Left lung (tissue), 4 donors: ENCODE measurements at regions not wholly inside any gene's neighbourhood (a gene's known extent, or its start where the extent isn't known, plus 50 kb on each side); places are given as distances from the start of the nearest gene placed in this dataset.
A peak's percentile ranks its signal among the peaks of the same experiment; 100 is the strongest.
"Not testable (repeated sequence)": the region's sequence is repeated elsewhere in the genome, so short reads cannot be mapped to it uniquely, and the experiment has no call there.

Experiments
- ATAC-seq: fragments of 200-7000 bp; cut with Tn5 transposase; one replicate; pipeline ENCODE4 v1.9.1; 2020; ENCODE audit warnings: moderate library complexity
- DNase-seq, 4 donors: peaks; one replicate each; pipeline ENCODE4 v3.0.0-alpha.2; 2013 to 2020
- H3K27ac ChIP-seq, 2 donors: fragments of 200-600 bp; sonication (generic) in 1 of 2; one replicate each; pipeline versions ENCODE4 v1.5.0 to v1.8.0; 2020 to 2021
- H3K27me3 ChIP-seq, 2 donors: fragments of 200-600 bp; sonication (generic) in 1 of 2; one replicate each; pipeline versions ENCODE4 v1.5.0 to v1.8.0; 2020 to 2021
- H3K36me3 ChIP-seq, 2 donors: fragments of 200-600 bp; sonication (generic) in 1 of 2; one replicate each; pipeline versions ENCODE4 v1.5.0 to v1.8.0; 2020 to 2021
- H3K4me1 ChIP-seq, 2 donors: fragments of 200-600 bp; one replicate each; pipeline ENCODE4 v1.8.0; 2021
- H3K4me3 ChIP-seq, 2 donors: fragments of 200-600 bp; sonication (generic) in 1 of 2; one replicate each; pipeline versions ENCODE4 v1.5.0 to v1.8.0; 2020 to 2021; ENCODE audit warnings: mild to moderate bottlenecking in 1 of 2
- H3K9me3 ChIP-seq, 2 donors: fragments of 200-600 bp; sonication (generic) in 1 of 2; one replicate each; pipeline versions ENCODE4 v1.5.0 to v1.8.0; 2020 to 2021
- intact Hi-C, 2 donors: fragments of 100-400 bp; cut with DNase I; formaldehyde crosslinking; loops; one replicate each; pipeline versions ENCODE4 v1.11.2 to v1.14.2; 2022
- TF ChIP-seq, protein P1 (sequence below), 2 donors: fragments of 200-600 bp; sonication (generic) in 1 of 2; IDR thresholded peaks; one replicate each; pipeline versions ENCODE4 v1.5.0 to v1.8.0; 2021; ENCODE audit warnings: antibody characterized with exemption in 2 of 2
- donor health status: DM: no; HTN: yes; CAD: no.
- donor health status: DM: no; HTN: no; CAD: no.

DNA sequence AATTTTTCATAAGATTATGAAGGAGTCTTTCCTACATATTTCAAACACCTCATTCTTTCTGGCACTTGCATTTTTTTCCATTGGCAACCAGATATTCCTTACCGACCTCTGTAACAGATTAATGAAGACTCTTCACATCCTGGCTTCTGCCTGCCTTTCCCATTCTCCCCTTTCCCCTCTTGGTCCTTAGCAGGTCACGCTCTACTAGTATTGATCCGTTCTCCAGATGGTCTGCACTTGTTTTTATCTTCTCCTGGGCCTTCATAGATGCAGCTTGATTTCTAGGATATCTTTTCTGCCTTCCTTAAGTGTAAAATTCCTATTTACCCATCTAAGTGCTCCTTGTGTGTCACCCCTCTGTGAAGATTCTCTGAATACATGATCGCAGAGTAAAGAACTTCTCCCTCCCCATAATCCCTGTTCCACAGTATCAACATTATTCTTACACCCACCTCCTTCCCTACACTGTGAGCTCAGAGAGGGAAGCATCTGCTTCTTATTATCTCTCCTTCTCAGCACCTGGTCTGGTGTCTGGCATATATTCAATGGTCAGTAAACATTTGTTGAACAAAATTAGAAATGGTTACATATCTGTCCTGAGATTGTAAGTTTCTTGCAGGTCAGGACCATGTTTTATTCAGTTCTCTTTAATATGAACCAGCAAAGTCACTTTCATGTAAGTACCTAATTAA, 654.2 kb downstream of the REEP3 start:
- no peaks in the 10 kb centered on the region for H3K4me1 ChIP-seq
- no peak overlapping the region for H3K4me3 ChIP-seq
- TF ChIP-seq, protein P1, sequence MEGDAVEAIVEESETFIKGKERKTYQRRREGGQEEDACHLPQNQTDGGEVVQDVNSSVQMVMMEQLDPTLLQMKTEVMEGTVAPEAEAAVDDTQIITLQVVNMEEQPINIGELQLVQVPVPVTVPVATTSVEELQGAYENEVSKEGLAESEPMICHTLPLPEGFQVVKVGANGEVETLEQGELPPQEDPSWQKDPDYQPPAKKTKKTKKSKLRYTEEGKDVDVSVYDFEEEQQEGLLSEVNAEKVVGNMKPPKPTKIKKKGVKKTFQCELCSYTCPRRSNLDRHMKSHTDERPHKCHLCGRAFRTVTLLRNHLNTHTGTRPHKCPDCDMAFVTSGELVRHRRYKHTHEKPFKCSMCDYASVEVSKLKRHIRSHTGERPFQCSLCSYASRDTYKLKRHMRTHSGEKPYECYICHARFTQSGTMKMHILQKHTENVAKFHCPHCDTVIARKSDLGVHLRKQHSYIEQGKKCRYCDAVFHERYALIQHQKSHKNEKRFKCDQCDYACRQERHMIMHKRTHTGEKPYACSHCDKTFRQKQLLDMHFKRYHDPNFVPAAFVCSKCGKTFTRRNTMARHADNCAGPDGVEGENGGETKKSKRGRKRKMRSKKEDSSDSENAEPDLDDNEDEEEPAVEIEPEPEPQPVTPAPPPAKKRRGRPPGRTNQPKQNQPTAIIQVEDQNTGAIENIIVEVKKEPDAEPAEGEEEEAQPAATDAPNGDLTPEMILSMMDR (IDR thresholded peaks at IDR 0.05): no peak
- intact Hi-C loops: no loop called here
- no peaks in the 10 kb centered on the region for H3K27me3 ChIP-seq
- no peak overlapping the region for H3K27ac ChIP-seq
- H3K36me3 ChIP-seq: no peaks in the 10 kb centered on the region
- no peak for ATAC-seq
- no peaks in the 10 kb centered on the region for H3K9me3 ChIP-seq
- DNase-seq: no peak

GRCh38 chr10:64182671-64183070, 661.5 kb downstream of the REEP3 start:
- H3K36me3 ChIP-seq: no peaks in the 10 kb centered on the region
- no peaks in the 10 kb centered on the region for H3K4me1 ChIP-seq
- TF ChIP-seq, protein P1 (IDR thresholded peaks at IDR 0.05): no peak
- intact Hi-C loops: no loop called here
- ATAC-seq (no peak), DNase-seq (no peak)
- H3K9me3 ChIP-seq: no peaks in the 10 kb centered on the region
- no peak overlapping the region for H3K27ac ChIP-seq
- no peaks in the 10 kb centered on the region for H3K27me3 ChIP-seq
- H3K4me3 ChIP-seq: no peak overlapping the region

DNA sequence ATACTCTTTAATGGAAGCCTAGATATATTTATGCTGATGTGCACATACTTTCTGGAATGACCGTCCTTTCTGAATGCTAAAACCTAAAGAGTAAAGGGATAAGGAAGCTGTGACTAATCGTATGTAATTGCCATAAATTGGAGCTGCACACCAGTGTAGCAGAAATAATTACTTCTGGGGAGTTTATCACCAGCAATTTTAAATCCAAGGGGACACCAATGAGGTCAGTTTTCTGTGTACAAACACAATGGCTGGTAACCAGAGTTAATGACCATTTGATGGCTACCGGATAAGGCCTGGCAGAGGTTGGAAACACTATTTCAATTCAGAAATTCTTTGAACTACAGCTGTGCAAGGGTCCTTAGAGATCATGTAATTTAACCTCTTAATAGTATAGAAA, 670.1 kb downstream of the REEP3 start:
- no peaks in the 10 kb centered on the region for H3K27me3 ChIP-seq
- H3K36me3 ChIP-seq: no peaks in the 10 kb centered on the region
- H3K4me1 ChIP-seq: no peaks in the 10 kb centered on the region
- peaks cover 0 to 9% of the 10 kb centered on the region in 2 donors for H3K9me3 ChIP-seq
- no peak overlapping the region for H3K27ac ChIP-seq
- DNase-seq: no peak
- TF ChIP-seq, protein P1 (IDR thresholded peaks at IDR 0.05): no peak
- ATAC-seq: no peak
- H3K4me3 ChIP-seq: no peak overlapping the region
- intact Hi-C loops: no loop called here

- Histone ChIP-seq H3K4me3 (no peak overlapping the region), H3K27me3 (no peaks in the 10 kb centered on the region), H3K4me1 (no peaks in the 10 kb centered on the region), H3K27ac (no peak overlapping the region), H3K36me3 (no peaks in the 10 kb centered on the region), H3K9me3 (peaks cover 0 to 15% of the 10 kb centered on the region in 2 donors)
- intact Hi-C loops: no loop called here
- no peak for ATAC-seq
- TF ChIP-seq, protein P1 (IDR thresholded peaks at IDR 0.05): no peak
- peak in 1 of 4 donors; percentile 69 for DNase-seq
Observed at GRCh38 chr10:64196638-64197315, 675.6 kb downstream of the REEP3 start.

DNA sequence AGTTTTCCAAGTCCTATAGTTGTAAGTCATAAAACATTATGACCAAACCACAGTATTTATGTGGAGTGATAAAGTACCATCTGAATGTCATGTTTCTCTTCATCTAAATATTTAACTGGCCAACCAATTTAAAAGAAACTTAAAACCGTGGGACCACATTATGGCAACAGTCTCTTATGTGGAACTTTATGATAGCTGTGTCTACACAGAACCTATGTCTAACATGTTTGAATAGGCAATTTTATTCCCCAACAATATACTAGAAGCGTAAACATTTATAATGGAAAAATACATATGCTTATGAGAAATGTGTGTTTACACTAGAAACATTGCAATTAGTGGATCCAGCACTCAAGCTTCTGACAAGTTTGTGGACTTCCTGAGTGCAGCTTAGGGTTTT, 680.7 kb downstream of the REEP3 start:
- ATAC-seq (no peak), DNase-seq (no peak)
- TF ChIP-seq, protein P1 (IDR thresholded peaks at IDR 0.05): no peak
- intact Hi-C loops: no loop called here
- Histone ChIP-seq H3K4me3 (no peak overlapping the region), H3K9me3 (no peaks in the 10 kb centered on the region), H3K27ac (no peak overlapping the region), H3K4me1 (no peaks in the 10 kb centered on the region), H3K27me3 (no peaks in the 10 kb centered on the region), H3K36me3 (no peaks in the 10 kb centered on the region)

DNA sequence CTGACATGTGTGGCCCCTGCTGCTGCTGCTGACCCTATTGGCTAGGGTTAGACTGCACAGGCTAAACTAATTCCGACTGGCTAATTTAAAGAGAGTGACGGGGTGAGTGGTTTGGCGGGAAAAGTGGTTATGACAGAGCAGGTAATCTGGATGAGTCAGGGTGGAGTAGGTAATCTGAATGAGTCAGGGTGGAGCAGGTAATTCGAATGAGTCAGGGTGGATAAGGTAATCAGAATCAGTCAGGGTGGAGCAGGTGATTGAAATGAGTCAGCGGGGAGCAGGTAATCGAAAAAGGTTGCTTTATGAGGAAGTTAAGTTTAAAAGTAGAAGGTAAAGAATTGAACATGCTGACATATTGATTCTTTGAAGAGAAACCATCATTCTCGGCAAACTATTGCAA, 683.3 kb downstream of the REEP3 start:
- H3K4me3 ChIP-seq, H3K9me3 ChIP-seq, DNase-seq, H3K36me3 ChIP-seq, H3K4me1 ChIP-seq, intact Hi-C loops, H3K27me3 ChIP-seq, ATAC-seq, H3K27ac ChIP-seq: not testable (repeated sequence)
